ENCODE measurements at regions not wholly inside any gene's neighbourhood (a gene's known extent, or its start where the extent isn't known, plus 50 kb on each side); places are given as distances from the start of the nearest gene placed in this dataset.

GRCh38 chr6:87935196-87935595 lies 112.4 kb upstream of the SPACA1 start:
- DNase-seq: no peak

- no peak for DNase-seq
Measured at GRCh38 chr6:87932361-87932760, 115.3 kb upstream of the SPACA1 start.

- DNase-seq: peak; percentile 76
Measured at GRCh38 chr6:87929843-87930288, 117.8 kb upstream of the SPACA1 start.

- DNase-seq: no peak
Measured at GRCh38 chr6:87926687-87927086, 121.0 kb upstream of the SPACA1 start.

GRCh38 chr6:87926072-87926471 lies 121.6 kb upstream of the SPACA1 start:
- DNase-seq: no peak

- peak; percentile 47 for DNase-seq
Measured at GRCh38 chr6:87925373-87926060, 122.1 kb upstream of the SPACA1 start.

GRCh38 chr6:87923389-87924050 lies 124.1 kb upstream of the SPACA1 start:
- DNase-seq: no peak

GRCh38 chr6:87922947-87923330 lies 124.7 kb upstream of the SPACA1 start:
- DNase-seq: peak; percentile 65

GRCh38 chr6:87922196-87922946 lies 125.3 kb upstream of the SPACA1 start:
- DNase-seq: no peak

- DNase-seq: no peak
Measured at GRCh38 chr6:87921034-87921433, 126.6 kb upstream of the SPACA1 start.

GRCh38 chr6:87920245-87920644 lies 127.4 kb upstream of the SPACA1 start:
- no peak for DNase-seq

GRCh38 chr6:87919416-87919815 lies 128.2 kb upstream of the SPACA1 start:
- no peak for DNase-seq

- no peak for DNase-seq
Measured at GRCh38 chr6:87919001-87919400, 128.6 kb upstream of the SPACA1 start.

GRCh38 chr6:87918461-87918941 lies 129.1 kb upstream of the SPACA1 start:
- no peak for DNase-seq

- no peak for DNase-seq
Measured at GRCh38 chr6:87917886-87918285, 129.8 kb upstream of the SPACA1 start.

- DNase-seq: no peak
Measured at GRCh38 chr6:87916446-87916845, 131.2 kb upstream of the SPACA1 start.

- no peak for DNase-seq
Measured at GRCh38 chr6:87914637-87915395, 132.8 kb upstream of the SPACA1 start.

GRCh38 chr6:87913974-87914373 lies 133.7 kb upstream of the SPACA1 start:
- no peak for DNase-seq

- no peak for DNase-seq
Measured at GRCh38 chr6:87912102-87912501, 135.5 kb upstream of the SPACA1 start.

GRCh38 chr6:87909849-87910248 lies 137.8 kb upstream of the SPACA1 start:
- DNase-seq: no peak

- no peak for DNase-seq
Measured at GRCh38 chr6:87908978-87909811, 138.4 kb upstream of the SPACA1 start.

GRCh38 chr6:87907521-87907920 lies 140.1 kb upstream of the SPACA1 start:
- peak; percentile 64 for DNase-seq
